ENCODE measurements at regions not wholly inside any gene's neighbourhood (a gene's known extent, or its start where the extent isn't known, plus 50 kb on each side); places are given as distances from the start of the nearest gene placed in this dataset.

DNA sequence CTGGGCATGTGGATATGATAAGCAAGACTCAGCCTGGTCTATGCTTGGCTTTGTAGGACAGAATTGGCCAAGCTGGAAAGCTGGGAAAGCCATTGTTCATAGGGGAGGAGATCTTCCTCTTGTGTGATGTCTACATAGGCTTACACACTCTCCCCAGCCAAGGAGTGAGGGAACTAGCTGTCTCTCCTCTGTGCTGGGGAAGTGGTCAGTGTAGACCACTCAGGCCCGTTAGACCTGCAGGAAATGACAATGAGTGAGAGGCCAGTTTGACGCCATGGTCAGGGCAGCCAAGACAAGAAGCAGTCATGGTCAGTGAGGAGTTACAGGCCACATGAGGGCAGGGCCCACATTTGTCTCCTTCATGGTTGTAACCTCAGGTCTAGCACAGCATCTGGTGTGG lies 159.1 kb upstream of the KL start:
- TF ChIP-seq, protein P1, sequence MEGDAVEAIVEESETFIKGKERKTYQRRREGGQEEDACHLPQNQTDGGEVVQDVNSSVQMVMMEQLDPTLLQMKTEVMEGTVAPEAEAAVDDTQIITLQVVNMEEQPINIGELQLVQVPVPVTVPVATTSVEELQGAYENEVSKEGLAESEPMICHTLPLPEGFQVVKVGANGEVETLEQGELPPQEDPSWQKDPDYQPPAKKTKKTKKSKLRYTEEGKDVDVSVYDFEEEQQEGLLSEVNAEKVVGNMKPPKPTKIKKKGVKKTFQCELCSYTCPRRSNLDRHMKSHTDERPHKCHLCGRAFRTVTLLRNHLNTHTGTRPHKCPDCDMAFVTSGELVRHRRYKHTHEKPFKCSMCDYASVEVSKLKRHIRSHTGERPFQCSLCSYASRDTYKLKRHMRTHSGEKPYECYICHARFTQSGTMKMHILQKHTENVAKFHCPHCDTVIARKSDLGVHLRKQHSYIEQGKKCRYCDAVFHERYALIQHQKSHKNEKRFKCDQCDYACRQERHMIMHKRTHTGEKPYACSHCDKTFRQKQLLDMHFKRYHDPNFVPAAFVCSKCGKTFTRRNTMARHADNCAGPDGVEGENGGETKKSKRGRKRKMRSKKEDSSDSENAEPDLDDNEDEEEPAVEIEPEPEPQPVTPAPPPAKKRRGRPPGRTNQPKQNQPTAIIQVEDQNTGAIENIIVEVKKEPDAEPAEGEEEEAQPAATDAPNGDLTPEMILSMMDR (IDR thresholded peaks at IDR 0.05): no peak
- no peak for TF ChIP-seq POLR2A (IDR thresholded peaks at IDR 0.05; ENCODE audit: low read depth)

Measured in esophagus muscularis mucosa (tissue), 3 donors.